HCT116 (cell line): ENCODE measurements at regions not wholly inside any gene's neighbourhood (a gene's known extent, or its start where the extent isn't known, plus 50 kb on each side); places are given as distances from the start of the nearest gene placed in this dataset.

Source experiments
- ATAC-seq: fragments of 200-7000 bp; cut with Tn5 transposase; 2 replicates; pipeline ENCODE4 v1.9.1; 2020; ENCODE audit warnings: mild to moderate bottlenecking, moderate library complexity
- BruUV-seq: library from RNA; stranded (reverse); fragments of 400-500 nt; replicated peaks from 2 replicates; lab custom pipeline; 2021; lab: Mats Ljungman, UMichigan
- CTCF ChIA-PET: fragments of 300-600 bp; sonication (Branson Sonifier 250); formaldehyde crosslinking; loops from one replicate; lab custom pipeline; 2021; ENCODE audit warnings: antibody characterized with exemption; lab: Charles Lee
- POLR2A ChIA-PET: fragments of 300-600, 350-600 bp; sonication (Branson Sonifier 250); formaldehyde crosslinking; loops from one replicate; lab custom pipeline; 2021; ENCODE audit warnings: antibody characterized with exemption; lab: Charles Lee
- RAD21 ChIA-PET, 2 experiments: fragments of 300-600 bp; sonication (Branson Sonifier 250); formaldehyde crosslinking; loops; one replicate each; lab custom pipeline; 2023; ENCODE audit warnings: low total read pairs in 2 of 2; ENCODE audit not compliant: uncharacterized antibody in 2 of 2, unreplicated experiment in 2 of 2, low non-redundant PET in 1 of 2; lab: Charles Lee
- DNase-seq: peaks from one replicate; pipeline ENCODE4 v3.0.0-alpha.2; 2010; ENCODE audit warnings: low read depth, low spot score
- H2AFZ ChIP-seq: fragments of 200-600 bp; shearing (Covaris generic), sonication (generic); 2 replicates; pipeline ENCODE4 v1.6.1; 2017; ENCODE audit warnings: low read depth, mixed run types, mixed read lengths, antibody characterized with exemption, low read length; ENCODE audit not compliant: poor library complexity, severe bottlenecking
- H3K27ac ChIP-seq: 2 replicates; pipeline ENCODE4 v1.5.1; 2012; ENCODE audit warnings: low read depth, low read length
- H3K27me3 ChIP-seq: fragments of 200-600 bp; sonication (generic); 2 replicates; pipeline ENCODE4 v1.6.1; 2016; ENCODE audit warnings: mixed run types, low read length, mixed read lengths; ENCODE audit not compliant: insufficient read depth
- H3K36me3 ChIP-seq, 2 experiments: fragments of 200-500 bp in 1 of 2; fragments of 200-600 bp in 1 of 2; sonication (Bioruptor generic) in 1 of 2; sonication (generic) in 1 of 2; 2 replicates each; pipeline versions ENCODE4 v1.5.1 to v1.6.1; 2014 to 2016; ENCODE audit warnings: low read length in 2 of 2, inconsistent platforms in 1 of 2, mixed read lengths in 1 of 2, mixed run types in 1 of 2; ENCODE audit not compliant: insufficient read depth in 2 of 2, control insufficient read depth in 1 of 2
- H3K4me1 ChIP-seq, 2 experiments: fragments of 200-600 bp in 1 of 2; sonication (generic) in 1 of 2; 2 replicates each; pipeline versions ENCODE4 v1.5.1 to v1.6.1; 2012 to 2017; ENCODE audit warnings: low read length in 2 of 2, inconsistent platforms in 1 of 2, mild to moderate bottlenecking in 1 of 2, mixed read lengths in 1 of 2, mixed run types in 1 of 2, moderate library complexity in 1 of 2; ENCODE audit not compliant: insufficient read depth in 2 of 2, control insufficient read depth in 1 of 2
- H3K4me2 ChIP-seq: fragments of 200-600 bp; sonication (generic); 2 replicates; pipeline ENCODE4 v1.6.1; 2017; ENCODE audit warnings: mixed run types, low read length, mixed read lengths
- H3K4me3 ChIP-seq, 2 experiments: fragments of 200-600 bp in 1 of 2; sonication (generic) in 1 of 2; replicated peaks in 1 of 2; 2 replicates each; pipeline ENCODE4 v1.5.1; 2011 to 2016; ENCODE audit warnings: low read length in 2 of 2, control low read depth in 1 of 2, low read depth in 1 of 2, mild to moderate bottlenecking in 1 of 2, mixed read lengths in 1 of 2, mixed run types in 1 of 2
- H3K79me2 ChIP-seq: fragments of 200-600 bp; sonication (generic); 2 replicates; pipeline ENCODE4 v1.6.1; 2017; ENCODE audit warnings: mild to moderate bottlenecking, mixed run types, low read length, moderate library complexity, mixed read lengths; ENCODE audit not compliant: insufficient read depth
- H3K9ac ChIP-seq: fragments of 200-600 bp; sonication (generic); 2 replicates; pipeline ENCODE4 v1.6.1; 2016; ENCODE audit warnings: low read length, mixed read lengths
- H3K9me2 ChIP-seq: fragments of 200-600 bp; sonication (generic), shearing (Covaris generic); 2 replicates; pipeline ENCODE4 v1.6.1; 2017; ENCODE audit warnings: mixed run types, mild to moderate bottlenecking, moderate library complexity; ENCODE audit not compliant: insufficient read depth
- H3K9me3 ChIP-seq, 2 experiments: fragments of 200-500 bp in 1 of 2; fragments of 200-600 bp in 1 of 2; sonication (Bioruptor generic) in 1 of 2; sonication (generic) in 1 of 2; 2 replicates each; pipeline ENCODE4 v1.6.1; 2014 to 2017; ENCODE audit warnings: low read length in 2 of 2, mixed read lengths in 2 of 2, inconsistent platforms in 1 of 2, low read depth in 1 of 2, mild to moderate bottlenecking in 1 of 2, mixed run types in 1 of 2, moderate library complexity in 1 of 2; ENCODE audit not compliant: control insufficient read depth in 1 of 2, insufficient read depth in 1 of 2
- H4K20me1 ChIP-seq: fragments of 200-600 bp; sonication (generic), shearing (Covaris generic); 2 replicates; pipeline ENCODE4 v1.6.1; 2017; ENCODE audit warnings: mixed run types, mild to moderate bottlenecking, moderate library complexity; ENCODE audit not compliant: insufficient read depth
- CEBPB ChIP-seq: IDR thresholded peaks from 2 replicates; pipeline ENCODE4 v1.6.1; 2012; ENCODE audit warnings: low read depth
- EGR1 ChIP-seq: IDR thresholded peaks from 2 replicates; pipeline ENCODE4 v1.6.1; 2012; ENCODE audit warnings: low read depth
- ELF1 ChIP-seq: IDR thresholded peaks from 2 replicates; pipeline ENCODE4 v1.6.1; 2012; ENCODE audit warnings: low read depth, borderline replicate concordance
- EZH2 ChIP-seq: fragments of 200-600 bp; sonication (generic); IDR thresholded peaks from 2 replicates; pipeline ENCODE4 v1.6.1; 2017; ENCODE audit warnings: antibody characterized with exemption, mixed run types
- EZH2phosphoT487 ChIP-seq: fragments of 200-600 bp; IDR thresholded peaks from 2 replicates; pipeline ENCODE4 v1.6.1; 2018; ENCODE audit warnings: antibody characterized with exemption, borderline replicate concordance
- POLR2AphosphoS5 ChIP-seq: IDR thresholded peaks from 2 replicates; pipeline ENCODE4 v1.6.1; 2011; ENCODE audit warnings: mild to moderate bottlenecking, low read depth, low read length, moderate library complexity
- REST ChIP-seq: IDR thresholded peaks from 2 replicates; pipeline ENCODE4 v1.6.1; 2012; ENCODE audit warnings: low read depth
- SRF ChIP-seq: IDR thresholded peaks from 2 replicates; pipeline ENCODE4 v1.6.1; 2012; ENCODE audit warnings: low read depth
- TCF7L2 ChIP-seq: IDR thresholded peaks from 2 replicates; pipeline ENCODE4 v1.7.0; 2011; ENCODE audit warnings: borderline replicate concordance, inconsistent platforms; ENCODE audit not compliant: insufficient read depth, insufficient read length; ENCODE audit errors: extremely low read depth
- ZFX ChIP-seq: fragments of 450-650 bp; IDR thresholded peaks from 2 replicates; pipeline ENCODE4 v1.6.1; 2017
- ZNF274 ChIP-seq: fragments of 200-500 bp; sonication (Bioruptor generic); IDR thresholded peaks from 2 replicates; pipeline ENCODE4 v1.6.1; 2014; ENCODE audit warnings: mild to moderate bottlenecking, low read depth, low read length, inconsistent platforms
- intact Hi-C: fragments of 100-400 bp; cut with micrococcal nuclease; formaldehyde crosslinking; loops from 2 replicates; pipeline ENCODE4 v1.10.0; 2022
- TF ChIP-seq, protein P1 (sequence below): IDR thresholded peaks from 2 replicates; pipeline ENCODE4 v1.6.1; 2011; ENCODE audit warnings: mild to moderate bottlenecking, low read length, moderate library complexity; ENCODE audit not compliant: insufficient replicate concordance; ENCODE audit errors: extremely low read depth
- TF ChIP-seq, protein P2 (sequence below): IDR thresholded peaks from 2 replicates; pipeline ENCODE4 v1.6.1; 2012

GRCh38 chr2:129699781-129700573, 279.5 kb upstream of the RAB6C start:
- Histone ChIP-seq H3K9me2 (no peaks in the 10 kb centered on the region), H3K4me3 (no peak overlapping the region), H3K9me3 (no peaks in the 10 kb centered on the region), H2AFZ (no peak overlapping the region), H3K9ac (no peak overlapping the region), H4K20me1 (no peaks in the 10 kb centered on the region), H3K27ac (no peak overlapping the region), H3K4me2 (no peak overlapping the region), H3K79me2 (no peaks in the 10 kb centered on the region), H3K36me3 (no peaks in the 10 kb centered on the region), H3K4me1 (no peaks in the 10 kb centered on the region), H3K27me3 (peaks cover 23% of the 10 kb centered on the region; the same call in 1 of the 2 replicates)
- CTCF ChIA-PET = no interaction called here
- RAD21 ChIA-PET = no interaction called here
- DNase-seq (no peak), ATAC-seq (no peak)
- no peak for TF ChIP-seq SRF
- TF ChIP-seq EGR1 = no peak
- TF ChIP-seq POLR2AphosphoS5 = no peak
- TF ChIP-seq ZFX = no peak
- TF ChIP-seq, protein P1, sequence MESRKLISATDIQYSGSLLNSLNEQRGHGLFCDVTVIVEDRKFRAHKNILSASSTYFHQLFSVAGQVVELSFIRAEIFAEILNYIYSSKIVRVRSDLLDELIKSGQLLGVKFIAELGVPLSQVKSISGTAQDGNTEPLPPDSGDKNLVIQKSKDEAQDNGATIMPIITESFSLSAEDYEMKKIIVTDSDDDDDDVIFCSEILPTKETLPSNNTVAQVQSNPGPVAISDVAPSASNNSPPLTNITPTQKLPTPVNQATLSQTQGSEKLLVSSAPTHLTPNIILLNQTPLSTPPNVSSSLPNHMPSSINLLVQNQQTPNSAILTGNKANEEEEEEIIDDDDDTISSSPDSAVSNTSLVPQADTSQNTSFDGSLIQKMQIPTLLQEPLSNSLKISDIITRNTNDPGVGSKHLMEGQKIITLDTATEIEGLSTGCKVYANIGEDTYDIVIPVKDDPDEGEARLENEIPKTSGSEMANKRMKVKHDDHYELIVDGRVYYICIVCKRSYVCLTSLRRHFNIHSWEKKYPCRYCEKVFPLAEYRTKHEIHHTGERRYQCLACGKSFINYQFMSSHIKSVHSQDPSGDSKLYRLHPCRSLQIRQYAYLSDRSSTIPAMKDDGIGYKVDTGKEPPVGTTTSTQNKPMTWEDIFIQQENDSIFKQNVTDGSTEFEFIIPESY = no peak
- TF ChIP-seq TCF7L2 = no peak
- TF ChIP-seq EZH2phosphoT487 = no peak
- TF ChIP-seq, protein P2, sequence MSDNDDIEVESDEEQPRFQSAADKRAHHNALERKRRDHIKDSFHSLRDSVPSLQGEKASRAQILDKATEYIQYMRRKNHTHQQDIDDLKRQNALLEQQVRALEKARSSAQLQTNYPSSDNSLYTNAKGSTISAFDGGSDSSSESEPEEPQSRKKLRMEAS = no peak
- no peak for TF ChIP-seq CEBPB
- TF ChIP-seq ZNF274 = no peak
- TF ChIP-seq ELF1 = no peak
- no peak for TF ChIP-seq EZH2
- TF ChIP-seq REST = no peak
- BruUV-seq = no TSS peak
- POLR2A ChIA-PET = no interaction called here
- intact Hi-C loops = no loop called here
